Nephron progenitor cell (in vitro differentiated cells): ENCODE measurements at regions not wholly inside any gene's neighbourhood (a gene's known extent, or its start where the extent isn't known, plus 50 kb on each side); places are given as distances from the start of the nearest gene placed in this dataset.

Experiments
- DNase-seq: peaks from one replicate; pipeline ENCODE4 v3.0.0; 2021
- H3K27ac Mint-ChIP-seq: 2 replicates; pipeline ENCODE4 v1.8.0; 2021; ENCODE audit warnings: mild to moderate bottlenecking, moderate library complexity, mixed read lengths
- H3K27me3 Mint-ChIP-seq: 2 replicates; pipeline ENCODE4 v1.8.0; 2021; ENCODE audit warnings: mild to moderate bottlenecking, low read depth, mixed read lengths; ENCODE audit not compliant: poor library complexity
- H3K36me3 Mint-ChIP-seq: 2 replicates; pipeline ENCODE4 v1.8.0; 2021; ENCODE audit warnings: low read depth, mixed read lengths
- H3K4me1 Mint-ChIP-seq: 2 replicates; pipeline ENCODE4 v1.8.0; 2021; ENCODE audit warnings: mixed read lengths
- H3K4me3 Mint-ChIP-seq: 2 replicates; pipeline ENCODE4 v1.8.0; 2021; ENCODE audit warnings: mild to moderate bottlenecking, moderate library complexity, mixed read lengths
- H3K9me3 Mint-ChIP-seq: 2 replicates; pipeline ENCODE4 v1.8.0; 2021; ENCODE audit warnings: mild to moderate bottlenecking, moderate library complexity, mixed read lengths
- TF ChIP-seq, protein P1 (sequence below): fragments of 200-600 bp; sonication (generic); IDR thresholded peaks from 2 replicates; pipeline ENCODE4 v1.5.0; 2021; ENCODE audit warnings: antibody characterized with exemption

DNA sequence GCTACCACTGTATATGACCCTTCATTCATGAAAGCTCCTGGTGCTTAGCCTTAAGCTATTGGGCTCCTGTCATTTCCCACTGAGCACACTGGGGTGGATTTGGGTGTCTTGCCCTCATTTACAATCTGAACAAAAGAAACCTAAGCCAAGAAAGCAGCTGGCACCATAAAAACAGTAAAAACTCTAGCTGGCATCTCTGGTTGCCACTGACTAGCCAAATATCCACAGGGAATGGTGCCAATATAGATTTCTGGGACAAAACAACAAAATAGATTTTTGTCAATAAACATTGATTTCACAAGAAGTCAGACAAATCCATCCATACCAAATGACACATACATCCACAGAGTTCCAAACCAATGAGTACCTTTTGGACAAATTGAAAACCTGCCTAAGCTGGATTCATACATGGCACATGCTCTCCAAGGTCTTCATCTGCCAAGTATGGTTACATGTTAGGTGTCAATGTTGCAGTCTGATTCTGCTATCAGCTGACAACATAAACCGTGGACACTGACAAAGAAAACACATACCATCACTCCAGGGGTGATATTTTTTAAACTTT lies 1081.5 kb upstream of the ZEB2 start:
- H3K9me3 Mint-ChIP-seq: peaks cover 11% of the 10 kb centered on the region
- TF ChIP-seq, protein P1, sequence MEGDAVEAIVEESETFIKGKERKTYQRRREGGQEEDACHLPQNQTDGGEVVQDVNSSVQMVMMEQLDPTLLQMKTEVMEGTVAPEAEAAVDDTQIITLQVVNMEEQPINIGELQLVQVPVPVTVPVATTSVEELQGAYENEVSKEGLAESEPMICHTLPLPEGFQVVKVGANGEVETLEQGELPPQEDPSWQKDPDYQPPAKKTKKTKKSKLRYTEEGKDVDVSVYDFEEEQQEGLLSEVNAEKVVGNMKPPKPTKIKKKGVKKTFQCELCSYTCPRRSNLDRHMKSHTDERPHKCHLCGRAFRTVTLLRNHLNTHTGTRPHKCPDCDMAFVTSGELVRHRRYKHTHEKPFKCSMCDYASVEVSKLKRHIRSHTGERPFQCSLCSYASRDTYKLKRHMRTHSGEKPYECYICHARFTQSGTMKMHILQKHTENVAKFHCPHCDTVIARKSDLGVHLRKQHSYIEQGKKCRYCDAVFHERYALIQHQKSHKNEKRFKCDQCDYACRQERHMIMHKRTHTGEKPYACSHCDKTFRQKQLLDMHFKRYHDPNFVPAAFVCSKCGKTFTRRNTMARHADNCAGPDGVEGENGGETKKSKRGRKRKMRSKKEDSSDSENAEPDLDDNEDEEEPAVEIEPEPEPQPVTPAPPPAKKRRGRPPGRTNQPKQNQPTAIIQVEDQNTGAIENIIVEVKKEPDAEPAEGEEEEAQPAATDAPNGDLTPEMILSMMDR: no peak
- H3K27me3 Mint-ChIP-seq: peaks cover 4% of the 10 kb centered on the region
- DNase-seq: no peak
- H3K4me1 Mint-ChIP-seq: peaks cover 8% of the 10 kb centered on the region
- no peak overlapping the region for H3K4me3 Mint-ChIP-seq
- H3K27ac Mint-ChIP-seq: no peak overlapping the region
- H3K36me3 Mint-ChIP-seq: no peaks in the 10 kb centered on the region

DNA sequence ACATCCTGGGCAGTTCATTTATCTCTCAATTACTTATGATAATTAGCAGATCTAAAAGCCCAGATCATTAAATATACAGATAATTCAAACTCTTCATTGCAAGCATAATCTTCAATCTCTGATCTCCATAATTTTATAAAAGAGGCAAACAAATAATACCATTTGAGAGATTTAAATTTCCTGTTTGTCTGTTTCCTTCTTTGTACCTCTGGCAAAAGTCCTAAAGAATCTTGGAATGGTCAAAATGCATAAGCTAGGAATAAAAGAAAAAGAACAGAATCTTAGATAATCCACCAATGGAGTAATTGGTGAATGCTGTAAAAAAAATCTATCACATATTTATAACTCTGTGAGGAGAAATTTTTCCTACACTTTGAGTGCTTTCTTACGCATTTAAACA lies 1080.9 kb upstream of the ZEB2 start:
- Mint-ChIP-seq H3K27me3 (peaks cover 4% of the 10 kb centered on the region), H3K4me1 (peaks cover 8% of the 10 kb centered on the region), H3K4me3 (no peak overlapping the region), H3K9me3 (peaks cover 11% of the 10 kb centered on the region), H3K27ac (no peak overlapping the region), H3K36me3 (no peaks in the 10 kb centered on the region)
- TF ChIP-seq, protein P1: no peak
- DNase-seq: no peak

DNA sequence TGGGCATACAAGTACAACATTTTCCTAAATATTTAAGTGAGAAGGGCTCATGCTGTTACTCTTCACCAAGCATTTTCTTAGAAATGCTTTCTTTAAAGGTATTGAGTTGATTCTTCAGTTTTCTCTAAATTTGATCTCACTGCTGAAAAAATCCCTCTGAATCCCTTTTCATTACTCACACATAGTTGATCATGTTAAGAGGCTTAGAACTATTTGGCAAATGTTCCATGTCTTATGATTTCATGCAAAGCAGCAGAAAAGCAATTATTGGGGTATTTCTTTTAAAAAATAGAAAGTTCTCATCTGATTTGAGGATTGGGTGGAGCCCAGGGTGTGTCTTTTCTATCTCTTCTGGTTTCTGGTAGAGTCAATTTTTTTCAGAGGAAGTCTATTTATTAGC lies 1079.8 kb upstream of the ZEB2 start:
- H3K4me1 Mint-ChIP-seq: peaks cover 8% of the 10 kb centered on the region
- no peaks in the 10 kb centered on the region for H3K36me3 Mint-ChIP-seq
- H3K27ac Mint-ChIP-seq: no peak overlapping the region
- H3K27me3 Mint-ChIP-seq: peaks cover 4% of the 10 kb centered on the region
- H3K9me3 Mint-ChIP-seq: peaks cover 11% of the 10 kb centered on the region
- DNase-seq: no peak
- TF ChIP-seq, protein P1: no peak
- H3K4me3 Mint-ChIP-seq: no peak overlapping the region

DNA sequence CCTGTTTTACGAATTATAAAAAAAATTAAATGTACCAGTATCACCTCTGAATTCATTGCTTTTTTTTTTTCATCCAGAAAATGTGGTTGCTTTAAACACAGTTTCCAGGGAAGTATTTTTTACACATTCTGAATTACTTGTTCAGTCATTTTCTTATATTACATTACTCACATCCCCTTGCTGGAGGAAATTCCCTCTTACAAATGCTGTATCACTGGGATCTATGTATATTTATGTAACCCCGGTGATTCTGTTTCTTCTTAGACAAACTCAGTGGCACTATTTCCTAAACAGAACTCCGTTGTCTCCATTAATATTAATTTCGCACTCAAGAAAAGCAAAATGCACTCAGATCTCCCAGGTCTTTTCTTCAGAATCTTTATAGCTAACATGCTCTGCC lies 1078.5 kb upstream of the ZEB2 start:
- DNase-seq: no peak
- Mint-ChIP-seq H3K36me3 (no peaks in the 10 kb centered on the region), H3K27ac (no peak overlapping the region), H3K9me3 (peaks cover 4% of the 10 kb centered on the region), H3K27me3 (peaks cover 4% of the 10 kb centered on the region), H3K4me3 (no peak overlapping the region), H3K4me1 (peaks cover 8% of the 10 kb centered on the region)
- TF ChIP-seq, protein P1: no peak

DNA sequence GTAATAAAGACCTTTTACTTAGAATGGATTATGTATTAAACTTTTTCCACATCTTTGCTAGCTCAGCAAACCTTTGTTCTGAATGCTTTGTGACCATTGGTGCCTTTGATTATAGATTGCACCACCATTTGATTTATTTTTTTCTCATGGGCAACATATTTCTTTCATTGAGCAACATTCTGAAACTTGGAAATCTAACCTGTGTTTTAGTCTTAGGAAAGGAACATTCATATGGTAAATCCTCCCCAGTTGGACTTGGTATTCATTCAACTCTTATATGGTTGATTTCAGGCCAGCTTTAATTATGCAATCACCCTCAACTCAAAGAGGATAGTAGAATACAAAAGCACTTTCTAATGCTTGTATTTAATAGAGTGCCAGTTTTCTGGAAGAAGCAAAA lies 1077.9 kb upstream of the ZEB2 start:
- H3K4me3 Mint-ChIP-seq: no peak overlapping the region
- H3K4me1 Mint-ChIP-seq: peaks cover 8% of the 10 kb centered on the region
- H3K36me3 Mint-ChIP-seq: no peaks in the 10 kb centered on the region
- TF ChIP-seq, protein P1: no peak
- H3K27ac Mint-ChIP-seq: no peak overlapping the region
- H3K27me3 Mint-ChIP-seq: peaks cover 4% of the 10 kb centered on the region
- no peaks in the 10 kb centered on the region for H3K9me3 Mint-ChIP-seq
- DNase-seq: no peak

DNA sequence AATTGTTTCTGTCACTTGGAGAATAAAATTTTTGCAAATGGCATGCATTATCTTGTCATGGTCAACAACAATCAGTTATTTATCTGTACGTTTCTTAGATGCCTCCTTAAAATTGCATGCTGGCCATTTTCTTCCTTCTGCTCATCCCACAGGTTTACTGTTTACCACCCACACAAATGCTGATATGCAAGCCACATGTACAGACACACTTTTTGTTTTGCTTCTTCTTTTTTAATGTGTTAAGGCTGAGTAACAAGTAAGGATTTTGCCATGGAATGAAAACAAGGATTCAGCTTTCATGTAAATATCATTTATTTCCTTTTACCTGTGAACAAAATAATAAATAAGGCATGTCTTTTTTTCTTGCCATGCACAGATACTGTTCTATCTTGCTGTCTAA lies 1077.1 kb upstream of the ZEB2 start:
- Mint-ChIP-seq H3K36me3 (no peaks in the 10 kb centered on the region), H3K27ac (no peak overlapping the region), H3K27me3 (peaks cover 3% of the 10 kb centered on the region), H3K4me1 (peaks cover 8% of the 10 kb centered on the region), H3K9me3 (no peaks in the 10 kb centered on the region), H3K4me3 (no peak overlapping the region)
- DNase-seq: no peak
- TF ChIP-seq, protein P1: no peak
